GM18519 (cell line): ENCODE measurements at regions not wholly inside any gene's neighbourhood (a gene's known extent, or its start where the extent isn't known, plus 50 kb on each side); places are given as distances from the start of the nearest gene placed in this dataset.
"Not testable (repeated sequence)": the region's sequence is repeated elsewhere in the genome, so short reads cannot be mapped to it uniquely, and the experiment has no call there.

Source experiments
- ATAC-seq: cut with Tn5 transposase; IDR thresholded peaks from one replicate; pipeline ENCODE4 v1.9.1; 2021; ENCODE audit warnings: mild to moderate bottlenecking, moderate library complexity; ENCODE audit not compliant: unreplicated experiment, low FRiP score

DNA sequence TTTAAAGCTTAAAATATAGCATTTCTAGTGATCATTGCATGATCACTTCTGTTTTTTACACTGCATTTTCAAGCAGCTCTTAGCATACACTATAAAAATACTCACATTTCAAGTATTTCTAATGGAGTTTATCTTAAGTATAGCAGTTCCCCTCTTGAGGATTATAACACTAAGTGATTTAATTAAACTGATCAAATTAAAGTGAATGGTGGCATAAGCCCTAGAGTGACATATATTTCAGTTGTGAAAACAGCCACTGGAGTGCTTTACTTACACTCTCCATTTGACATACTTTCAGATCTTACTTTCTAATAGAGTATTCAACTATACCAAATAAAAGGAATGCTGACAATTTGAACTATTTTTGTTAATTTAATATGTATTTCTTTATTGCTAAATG, 623.3 kb upstream of the TMPRSS15 start:
- ATAC-seq = no peak

DNA sequence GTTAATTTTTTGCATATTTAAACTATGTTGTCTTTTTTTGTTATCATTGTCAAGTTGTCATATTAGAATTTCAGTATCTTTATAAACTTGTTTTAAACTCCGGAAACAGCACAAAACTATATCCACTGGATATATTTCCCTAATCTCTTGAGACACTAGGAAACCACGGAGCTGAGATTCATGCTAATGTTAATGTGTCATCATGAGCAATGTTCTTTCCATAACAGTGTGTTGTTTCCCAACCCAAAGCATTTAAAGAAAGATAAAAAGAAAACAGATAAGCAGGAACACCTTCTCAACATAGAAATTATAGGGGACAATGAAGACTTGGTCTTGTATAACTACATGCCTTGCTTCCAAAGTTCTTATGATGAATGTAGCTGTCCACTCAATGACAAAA, 626.2 kb upstream of the TMPRSS15 start:
- ATAC-seq = no peak

DNA sequence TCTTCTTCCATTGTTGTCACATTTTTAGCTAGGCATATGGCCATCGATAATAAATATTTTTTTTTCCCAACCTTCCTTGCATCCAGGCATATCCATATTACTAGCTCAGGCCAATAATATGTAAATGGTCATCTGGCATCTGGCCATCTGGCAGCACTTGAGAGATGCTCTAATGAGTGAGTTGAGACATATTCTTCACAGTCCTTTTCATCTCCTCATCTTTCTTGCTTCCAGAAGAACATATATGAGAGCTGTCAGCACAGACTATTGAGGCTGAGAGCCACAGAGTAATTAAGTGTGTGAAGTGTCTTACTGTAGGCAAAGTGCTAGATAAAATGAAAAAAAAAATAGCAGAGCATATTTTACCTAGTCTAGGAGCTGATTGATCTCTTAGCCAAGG, 628.4 kb upstream of the TMPRSS15 start:
- ATAC-seq = no peak

DNA sequence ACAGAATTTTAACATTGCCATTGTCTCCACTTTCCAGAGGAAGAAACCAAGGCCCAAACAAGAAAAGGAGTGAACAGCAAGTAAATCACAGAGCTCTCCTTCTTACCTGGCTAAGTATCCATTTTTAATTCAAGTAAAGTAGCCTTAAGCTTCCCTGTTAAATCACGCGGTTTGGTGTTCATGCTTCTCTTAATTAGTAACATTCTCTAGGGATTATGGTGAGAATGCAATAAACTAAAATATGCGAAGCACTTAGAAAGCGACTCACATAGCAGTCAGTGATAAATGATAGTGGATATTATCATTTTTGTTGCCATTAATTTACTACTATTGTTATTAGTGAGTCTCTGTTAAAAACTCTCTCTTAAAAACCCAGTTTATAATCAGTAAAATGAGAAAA, 630.5 kb upstream of the TMPRSS15 start:
- no peak for ATAC-seq

DNA sequence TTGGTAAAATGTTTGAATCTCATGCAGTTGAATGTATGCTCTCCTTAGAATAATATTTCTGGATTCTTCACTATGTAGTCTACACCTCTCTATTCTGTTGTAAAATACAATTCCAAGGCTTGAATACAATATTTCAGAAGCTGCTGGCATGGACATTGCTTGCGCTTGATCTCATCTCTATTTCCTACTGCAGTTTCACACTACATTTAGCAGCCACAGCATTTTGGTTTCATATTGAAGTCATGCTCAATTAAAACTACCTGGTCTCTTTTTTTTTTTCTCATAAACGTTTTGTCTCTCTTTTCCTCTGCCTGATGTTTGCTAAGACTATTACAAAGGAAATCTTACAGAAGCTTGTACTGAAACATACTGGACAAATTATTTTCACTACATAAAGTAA, 631.0 kb upstream of the TMPRSS15 start:
- ATAC-seq = no peak

DNA sequence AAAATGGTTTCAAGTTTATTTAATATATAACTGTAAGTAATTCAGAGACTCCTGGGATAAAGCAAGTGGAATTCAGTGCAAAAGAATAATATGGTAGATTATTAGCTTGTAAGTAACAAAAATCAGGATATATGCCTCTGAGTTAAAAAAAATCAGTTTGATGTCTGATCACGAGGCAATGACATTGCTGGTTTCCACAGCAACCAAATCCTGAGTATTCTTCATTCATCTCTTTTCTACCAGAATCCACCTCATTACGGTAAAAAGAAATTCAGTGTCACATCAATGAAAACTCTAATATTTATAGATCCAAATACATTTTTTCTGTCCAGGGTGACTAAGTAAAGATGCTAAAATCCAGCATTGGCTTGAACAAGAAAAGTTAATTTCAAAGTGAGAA, 642.3 kb upstream of the TMPRSS15 start:
- no peak for ATAC-seq

DNA sequence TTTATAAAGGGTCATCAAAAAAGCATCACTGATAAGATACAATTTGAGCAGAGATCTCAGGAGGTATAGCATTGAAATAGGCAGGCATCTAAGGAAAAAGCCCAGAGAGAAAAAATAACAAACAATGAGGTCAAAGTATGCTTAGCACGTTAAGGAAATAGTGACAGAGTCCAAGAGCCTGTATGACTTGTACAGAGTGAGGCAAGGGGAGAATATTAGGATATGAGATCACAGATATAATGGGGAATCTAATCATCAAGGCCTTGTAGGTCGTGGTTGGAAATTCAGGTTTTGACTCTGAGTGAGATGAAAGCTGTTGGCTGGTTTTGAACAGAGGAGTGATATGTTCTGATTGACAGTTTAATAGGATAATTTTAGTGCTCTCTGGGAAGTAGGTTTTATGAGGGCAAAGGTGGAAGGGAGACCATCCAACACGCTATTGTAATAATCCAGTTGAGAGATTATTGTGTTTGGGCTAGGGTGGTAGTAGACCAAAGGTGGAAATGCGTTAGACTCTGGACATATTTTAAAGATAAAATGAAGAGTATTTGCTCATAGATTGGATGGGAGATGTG, 644.6 kb upstream of the TMPRSS15 start:
- ATAC-seq = no peak

DNA sequence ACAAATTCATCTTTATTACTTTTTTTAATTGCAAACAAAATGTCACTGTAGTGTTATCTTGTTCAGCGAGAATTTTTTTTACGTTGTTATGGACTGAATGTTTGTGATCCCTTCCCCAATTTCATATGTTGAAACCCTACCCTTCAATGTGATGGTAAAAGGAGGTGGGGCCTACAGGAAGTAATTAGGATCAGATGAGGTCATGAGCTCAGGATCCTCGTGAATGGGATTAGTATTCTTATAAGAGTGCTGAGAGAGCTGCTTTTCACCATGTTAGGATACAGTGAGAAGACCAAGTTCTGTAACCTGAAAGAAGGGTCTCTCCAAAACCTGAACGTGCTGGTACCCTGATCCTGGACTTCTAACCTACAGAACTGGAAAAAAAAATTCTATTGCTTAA, 646.0 kb upstream of the TMPRSS15 start:
- ATAC-seq = no peak

DNA sequence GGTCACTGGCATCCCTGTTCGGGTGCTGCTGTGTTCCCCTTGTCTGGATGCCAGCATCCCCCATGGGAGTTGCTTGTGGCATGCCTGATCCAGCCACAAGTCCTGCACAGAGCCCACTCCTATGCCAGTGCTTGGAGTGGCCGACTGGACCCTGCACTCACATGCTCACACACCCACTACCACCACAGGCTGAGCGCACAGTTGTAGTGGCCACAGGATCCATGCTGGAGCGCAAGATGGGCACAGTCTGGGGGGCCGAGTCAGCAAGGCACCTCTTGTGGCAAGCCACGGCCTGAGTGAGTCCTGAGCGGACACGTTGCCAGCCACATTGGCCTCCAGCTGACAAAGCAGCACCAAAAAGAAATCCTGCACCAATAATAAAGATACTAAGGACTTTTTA, 661.6 kb upstream of the TMPRSS15 start:
- ATAC-seq = no peak

DNA sequence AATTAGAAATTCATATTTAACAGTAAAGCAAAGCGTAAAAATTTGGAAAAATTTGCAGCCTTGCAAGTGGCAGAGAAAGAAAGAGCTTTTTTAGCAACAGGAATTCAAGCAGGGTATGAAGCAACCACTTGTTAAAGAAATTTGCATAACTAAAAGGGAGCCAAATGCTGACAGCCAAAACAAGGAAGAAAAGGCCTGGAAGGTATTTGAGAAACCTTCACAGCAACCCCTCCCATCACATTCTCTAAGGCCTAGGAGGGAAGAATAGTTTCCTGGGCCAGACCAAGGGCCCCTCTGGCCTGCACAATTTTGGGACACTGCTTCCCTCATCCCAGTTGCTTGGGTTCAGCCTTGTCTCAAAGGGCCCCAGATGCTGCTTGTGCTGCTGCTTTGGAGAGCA, 672.4 kb upstream of the TMPRSS15 start:
- no peak for ATAC-seq

DNA sequence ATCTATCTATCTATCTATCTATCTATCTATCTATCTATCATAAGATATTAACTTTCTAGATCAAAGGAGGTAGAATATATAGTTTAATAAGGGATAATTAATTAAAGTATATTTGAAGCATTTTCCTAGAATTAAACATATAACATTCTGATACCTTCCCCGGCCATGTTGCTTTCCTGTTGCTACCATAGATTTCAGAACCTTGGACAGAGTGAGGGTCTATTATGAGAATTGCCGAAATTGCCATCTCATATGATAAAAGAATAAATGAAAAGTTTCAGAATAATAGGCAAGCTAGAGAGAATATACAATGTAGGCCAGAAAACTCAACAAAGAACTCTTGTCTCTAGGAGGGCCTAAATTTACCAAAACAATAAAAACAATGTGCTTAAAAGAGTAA, 706.1 kb upstream of the TMPRSS15 start:
- no peak for ATAC-seq

DNA sequence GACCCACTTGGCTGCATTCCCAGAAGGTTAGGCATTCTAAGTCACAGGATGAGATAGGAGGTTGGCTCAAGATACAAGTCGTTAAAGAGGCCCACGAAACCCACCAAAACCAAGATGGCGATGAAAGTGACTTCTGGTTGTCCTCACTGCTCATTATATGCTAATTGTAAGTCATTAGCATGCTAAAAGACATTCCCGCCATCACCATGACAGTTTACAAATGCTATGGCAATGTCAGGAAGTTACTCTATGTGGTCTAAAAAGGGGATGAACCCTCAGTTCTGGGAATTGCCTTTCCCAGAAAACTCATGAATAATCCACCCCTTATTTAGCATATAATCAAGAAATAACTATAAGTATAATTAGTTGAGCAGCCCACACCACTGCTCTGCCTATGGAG, 715.7 kb upstream of the TMPRSS15 start:
- not testable (repeated sequence) for ATAC-seq

DNA sequence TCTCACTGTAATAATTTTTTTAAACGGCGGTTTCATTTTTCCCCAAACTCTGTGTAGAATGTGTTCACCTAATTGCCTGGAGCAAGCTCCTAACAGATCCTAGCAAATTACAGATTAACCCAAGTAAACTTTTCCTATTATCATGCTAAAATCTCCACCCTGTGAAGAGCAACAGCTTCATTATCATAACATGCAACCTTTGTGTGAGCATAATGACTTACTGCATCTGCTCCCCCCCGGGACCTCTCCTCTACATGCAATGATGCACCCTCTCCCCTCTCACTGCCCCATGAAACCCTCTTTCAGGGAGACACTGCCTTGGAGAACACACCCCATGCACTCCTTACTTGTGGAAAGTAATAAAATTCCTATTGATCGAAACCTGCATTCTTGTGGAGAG, 717.0 kb upstream of the TMPRSS15 start:
- ATAC-seq = no peak

DNA sequence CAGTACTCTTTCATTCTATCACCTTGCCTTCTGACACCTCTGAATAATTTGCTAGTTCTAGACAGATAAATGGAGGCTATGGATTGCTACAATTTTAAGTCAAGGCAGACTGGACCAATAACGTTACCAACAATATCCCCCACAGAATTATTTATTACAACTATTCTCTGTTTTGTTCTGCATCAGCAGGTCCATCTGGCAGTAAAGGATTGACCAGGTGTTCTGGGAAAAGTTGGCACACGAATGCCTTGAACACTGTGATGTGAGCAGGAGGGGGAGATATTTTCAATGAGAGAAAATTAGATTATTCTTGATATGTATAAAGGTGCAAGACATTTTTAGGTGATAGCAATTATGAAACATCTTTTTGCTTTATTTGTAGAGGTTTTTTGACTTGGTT, 718.8 kb upstream of the TMPRSS15 start:
- no peak for ATAC-seq

DNA sequence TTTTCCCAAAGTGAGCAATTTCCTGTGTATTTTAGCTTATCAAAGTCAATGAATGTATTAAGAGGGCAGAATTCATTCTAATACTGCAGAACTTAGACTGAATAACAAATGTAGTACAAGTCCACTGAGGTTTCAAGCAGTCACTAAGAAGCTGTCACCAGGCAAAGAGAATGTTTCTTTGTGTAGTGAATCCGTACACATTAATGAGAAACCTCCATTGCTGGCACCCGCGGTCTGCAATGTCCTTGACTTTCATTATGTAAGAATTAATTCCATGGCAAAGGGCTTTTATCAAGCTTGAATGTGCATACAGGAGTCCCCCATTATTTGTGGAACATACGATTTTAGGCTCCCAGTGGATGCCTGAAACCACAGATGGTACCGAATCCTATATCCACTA, 719.5 kb upstream of the TMPRSS15 start:
- ATAC-seq = no peak

DNA sequence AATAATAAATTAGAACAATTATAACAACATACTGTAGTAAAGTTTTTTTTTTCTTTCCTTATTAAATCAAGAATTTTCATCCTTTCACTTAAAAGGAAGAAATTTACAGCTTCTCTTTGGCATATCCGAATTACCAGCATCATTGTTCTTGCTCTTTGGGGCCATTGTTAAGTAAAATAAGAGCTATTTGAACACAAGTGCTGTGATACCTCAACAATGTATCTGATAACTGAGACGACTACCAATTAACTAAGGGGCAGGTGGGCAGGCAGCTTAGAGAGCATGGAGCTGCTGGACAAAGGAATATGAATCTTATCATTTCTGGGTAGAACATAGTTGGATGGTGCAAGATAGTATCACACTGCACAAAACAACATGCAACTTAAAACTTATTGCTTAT, 719.9 kb upstream of the TMPRSS15 start:
- no peak for ATAC-seq

DNA sequence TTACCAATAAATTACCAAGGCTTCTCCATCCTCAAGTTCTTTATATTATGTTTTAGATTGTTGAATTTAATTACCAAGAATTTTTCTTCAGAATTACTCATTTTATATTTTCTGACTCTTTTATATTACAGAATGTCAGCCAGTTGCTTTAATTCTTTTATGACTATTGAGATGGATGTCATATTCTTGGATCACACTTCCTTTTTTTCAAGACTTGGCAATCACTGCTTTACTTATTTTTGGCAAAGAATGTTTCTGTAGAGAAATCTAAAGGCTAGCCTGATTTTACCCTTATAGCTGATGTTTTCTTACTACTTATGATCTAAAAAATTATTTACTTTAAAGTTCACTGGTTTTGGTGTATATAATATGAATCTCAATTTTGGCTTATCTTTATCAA, 721.1 kb upstream of the TMPRSS15 start:
- ATAC-seq = no peak

DNA sequence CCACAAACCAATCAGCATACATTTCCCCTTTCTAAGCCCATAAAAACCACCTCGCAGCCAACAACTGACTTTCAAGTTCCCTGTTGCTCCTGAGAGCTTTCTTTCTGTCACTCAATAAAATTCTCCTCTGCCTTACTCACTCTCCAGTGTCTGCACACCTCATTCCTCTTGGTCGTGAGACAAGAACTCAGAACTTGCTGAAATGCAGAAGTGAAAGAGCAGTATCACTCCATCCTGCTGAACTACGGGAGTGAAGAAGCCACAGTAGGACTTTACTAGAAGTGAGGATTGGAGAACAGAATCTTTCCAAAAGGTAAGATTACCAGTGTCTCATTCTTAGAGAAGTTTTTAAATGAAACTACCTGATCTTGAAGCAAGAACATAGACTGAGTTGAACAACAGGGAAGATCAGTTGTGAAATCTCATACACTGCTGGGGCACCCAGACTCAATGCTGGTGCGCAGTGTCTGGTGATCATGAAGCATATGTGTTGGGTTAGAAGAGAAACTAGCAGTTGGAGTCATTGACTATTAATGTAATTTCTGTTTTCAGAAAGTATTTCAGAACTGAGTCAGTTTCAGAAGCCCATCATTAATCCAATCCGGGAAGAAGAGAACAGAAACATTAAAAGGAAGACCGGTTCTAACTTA, 726.9 kb upstream of the TMPRSS15 start:
- ATAC-seq = no peak

DNA sequence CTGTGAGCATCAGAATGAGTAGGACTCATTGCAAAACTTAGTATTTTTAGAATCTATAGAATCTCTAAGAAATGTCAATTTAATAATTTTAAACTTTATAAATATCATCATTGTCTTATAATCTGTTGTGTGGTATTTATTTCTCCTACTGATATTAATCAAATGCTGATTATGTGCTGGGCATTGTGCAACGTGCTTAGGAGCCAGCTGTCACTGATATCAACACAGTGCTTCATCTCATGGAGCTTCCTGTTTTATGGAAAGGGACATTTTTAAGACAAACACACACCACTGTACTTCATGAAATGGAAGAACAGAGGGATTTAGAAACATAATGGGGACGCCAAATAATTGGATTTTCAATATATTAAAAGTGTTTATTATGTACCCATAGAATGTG, 737.9 kb upstream of the TMPRSS15 start:
- ATAC-seq = no peak

DNA sequence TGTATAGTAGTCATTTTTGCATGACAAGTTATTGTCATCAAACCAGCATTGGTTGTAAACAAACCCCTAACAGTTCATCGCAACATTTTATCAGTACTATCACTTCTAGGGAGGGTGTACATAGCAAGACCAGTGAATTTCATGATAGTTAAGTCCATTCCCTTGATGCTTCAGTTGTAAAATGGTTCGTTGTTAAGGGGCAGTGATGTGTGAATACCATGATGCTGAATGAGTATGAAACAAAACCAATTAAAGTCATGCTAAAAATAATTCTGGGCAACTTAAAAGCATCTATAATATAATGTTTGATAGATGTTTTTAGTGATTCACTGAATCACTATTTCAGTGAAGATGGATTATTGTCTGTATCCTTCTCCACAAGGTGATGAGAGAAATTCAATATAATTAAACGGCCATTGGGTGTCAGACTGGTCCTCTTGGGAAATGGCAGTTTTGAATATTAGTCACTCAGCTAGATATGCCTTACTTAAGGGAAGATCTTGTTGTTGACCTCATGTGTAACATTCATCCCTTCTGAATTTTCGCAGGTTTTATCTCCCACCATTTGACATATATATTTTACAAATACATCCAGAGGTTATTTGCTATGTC, 742.2 kb upstream of the TMPRSS15 start:
- no peak for ATAC-seq

DNA sequence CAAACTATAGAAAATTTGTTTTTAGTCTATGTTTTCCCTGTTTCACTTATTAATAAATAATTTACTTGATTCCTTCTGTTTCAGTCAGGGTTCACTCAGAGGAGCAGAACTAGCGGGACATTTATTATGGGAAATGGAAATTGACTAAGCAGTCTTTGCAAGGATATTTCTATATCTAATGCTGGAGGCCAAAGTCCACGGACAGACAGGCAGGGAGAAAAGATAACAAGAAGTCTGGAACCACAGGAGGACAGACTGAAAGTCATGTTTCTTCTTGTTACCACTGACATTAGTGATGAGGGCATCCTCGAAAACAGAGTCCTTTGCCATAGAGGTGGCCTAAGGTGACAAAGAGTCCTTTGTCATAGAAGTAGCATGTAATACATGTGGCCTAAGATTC, 744.5 kb upstream of the TMPRSS15 start:
- no peak for ATAC-seq

DNA sequence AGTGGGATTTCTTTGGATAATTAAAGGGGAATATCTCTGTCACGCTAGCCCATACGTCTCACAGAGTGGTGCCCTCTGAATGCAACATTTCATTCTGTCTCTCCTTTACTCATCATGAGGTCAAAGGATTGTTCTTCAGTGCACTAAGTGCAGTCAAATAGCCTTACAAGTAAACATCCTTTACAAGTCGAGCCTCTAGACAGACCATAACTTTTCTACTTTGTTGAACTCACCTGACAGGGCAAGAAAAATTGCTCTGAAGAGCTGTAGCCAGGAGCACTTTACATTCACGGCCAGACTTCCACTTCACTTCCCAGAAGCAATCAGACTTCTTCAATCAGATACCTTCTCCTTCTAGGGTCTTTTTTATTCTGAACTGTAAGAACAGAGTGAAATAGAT, 768.0 kb upstream of the TMPRSS15 start:
- no peak for ATAC-seq
